Stimulated activated CD4-positive, alpha-beta T cell treated with anti-CD3 and anti-CD28 coated beads, Interleukin-2, amount 100 ng/mL, for 24 hours (primary cell): ENCODE measurements at regions not wholly inside any gene's neighbourhood (a gene's known extent, or its start where the extent isn't known, plus 50 kb on each side); places are given as distances from the start of the nearest gene placed in this dataset.
"Not testable (repeated sequence)": the region's sequence is repeated elsewhere in the genome, so short reads cannot be mapped to it uniquely, and the experiment has no call there.

ENCODE experiments used
- DNase-seq, 2 donors: peaks; one replicate each; pipeline ENCODE4 v3.0.0-alpha.2; 2020

DNA sequence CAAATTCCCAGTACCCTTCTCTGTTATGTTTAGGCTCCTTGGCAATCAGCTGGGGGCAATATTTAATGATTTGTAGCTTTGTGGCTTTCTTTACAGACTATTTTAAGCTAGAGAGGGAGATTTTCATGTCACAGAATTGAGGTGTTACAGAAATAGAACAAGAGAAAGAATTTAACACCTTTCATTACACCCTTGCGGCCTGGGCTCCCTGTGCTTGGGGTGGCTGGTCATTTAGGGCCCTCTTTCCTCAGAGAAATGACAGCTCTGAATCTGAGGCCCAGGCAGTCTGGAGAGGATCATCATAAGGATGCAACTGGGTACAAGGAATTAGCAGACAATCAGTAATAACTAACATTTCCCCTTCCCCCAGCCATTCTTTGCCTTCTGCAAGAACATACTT, 104.5 kb upstream of the INTU start:
- DNase-seq, result no peak

DNA sequence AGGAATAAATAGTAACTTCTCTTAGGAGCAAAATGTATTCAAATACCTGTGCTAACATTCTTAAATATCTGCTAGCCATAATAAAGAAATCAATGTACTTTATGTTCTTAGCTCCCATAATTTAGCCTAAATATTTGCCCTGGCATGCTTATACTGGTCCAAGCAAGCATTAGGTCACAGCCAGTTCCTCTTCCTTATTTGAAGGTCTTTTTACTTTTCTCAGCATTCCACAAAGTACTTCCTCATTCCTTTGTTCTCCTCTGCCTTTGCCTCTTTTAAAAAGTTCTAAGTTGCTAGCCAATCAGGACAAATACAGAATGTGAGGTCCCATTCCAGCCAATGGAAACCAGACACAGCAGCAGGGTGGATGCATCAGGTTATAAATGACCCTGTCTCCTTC, 102.9 kb upstream of the INTU start:
- DNase-seq, result not testable (repeated sequence)

DNA sequence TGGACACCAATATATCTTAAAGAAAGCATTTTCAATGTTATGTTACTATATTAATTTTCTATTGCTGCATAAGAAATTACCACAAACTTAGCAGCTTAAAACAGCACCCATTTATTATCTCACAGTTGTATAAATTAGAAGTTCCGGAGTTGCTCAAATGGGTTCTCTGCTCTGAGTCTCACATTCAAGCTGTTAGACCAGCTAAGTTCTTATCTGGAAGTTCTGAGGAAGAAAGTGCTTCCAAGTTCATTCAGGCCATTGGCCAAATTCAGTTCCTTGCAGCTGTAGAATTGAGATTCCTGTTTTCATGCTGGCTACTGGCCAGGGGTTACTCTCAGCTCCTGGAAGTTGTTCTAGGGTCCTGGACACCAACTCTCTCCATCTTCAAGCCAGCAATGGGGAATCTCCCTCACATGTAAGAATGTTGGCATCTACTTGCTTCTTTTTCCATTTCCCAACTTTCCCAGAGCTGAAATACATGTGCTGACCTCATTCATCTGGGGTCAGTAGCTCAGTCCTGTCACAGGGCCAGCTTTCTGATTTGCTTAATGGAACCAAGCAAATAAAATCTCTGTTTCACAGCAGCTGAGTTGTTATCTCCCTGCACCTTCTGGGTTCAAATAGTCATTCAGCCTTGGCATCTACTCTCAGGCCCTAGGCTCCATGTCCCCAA, 99.6 kb upstream of the INTU start:
- no peak for DNase-seq

DNA sequence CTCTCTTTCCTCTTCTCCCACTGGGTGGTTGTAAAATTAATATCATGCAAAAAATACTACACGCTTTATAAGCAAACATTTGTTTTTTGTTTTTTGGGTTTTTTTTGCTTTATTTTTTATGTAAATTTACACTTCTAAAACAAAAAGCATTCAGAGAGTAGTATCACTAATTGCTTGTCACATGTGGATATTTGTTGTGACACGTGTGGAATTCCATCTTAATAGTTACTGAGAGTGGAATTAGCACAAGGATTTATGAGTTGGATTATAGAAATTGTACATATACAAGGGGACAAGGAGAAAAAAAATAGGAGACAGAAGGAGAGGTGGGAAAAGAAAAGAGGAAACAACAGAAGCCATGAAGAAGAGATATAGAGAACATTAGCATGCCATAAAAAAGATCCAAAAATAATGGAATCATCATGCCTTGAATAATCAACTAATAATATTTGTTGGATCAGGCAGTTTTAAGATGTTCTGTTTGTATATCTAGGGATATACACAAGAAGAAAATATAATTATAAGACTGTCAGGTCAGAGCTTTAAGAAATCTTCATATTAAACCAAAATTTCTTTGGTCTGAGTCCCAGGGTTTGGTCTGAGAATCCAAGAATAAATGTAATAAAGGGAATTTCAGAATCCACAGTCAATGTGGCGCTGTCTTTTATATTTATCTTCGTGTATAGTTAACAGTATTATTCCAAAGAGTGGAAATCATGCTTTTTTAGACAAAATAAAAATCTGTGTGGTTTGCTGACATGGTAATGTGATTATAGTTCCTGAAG, 98.5 kb upstream of the INTU start:
- no peak for DNase-seq

DNA sequence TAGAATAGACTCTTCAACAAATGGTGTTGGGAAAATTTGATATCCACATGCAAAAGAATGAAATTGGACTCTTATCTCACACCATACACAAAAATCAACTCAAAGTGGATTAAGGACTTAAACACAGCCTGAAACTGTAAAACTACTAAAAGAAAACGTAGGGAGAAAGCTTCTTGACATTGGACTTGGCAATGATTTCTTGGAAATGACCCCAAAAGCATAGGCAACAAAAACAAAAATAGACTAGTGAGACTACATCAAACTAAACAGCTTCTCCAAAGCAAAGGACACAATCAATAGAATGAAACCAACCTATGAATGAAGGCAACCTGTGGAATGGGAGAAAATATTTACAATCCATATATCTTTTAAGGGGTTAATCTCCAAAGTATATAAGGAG, 94.7 kb upstream of the INTU start:
- DNase-seq, result no peak

DNA sequence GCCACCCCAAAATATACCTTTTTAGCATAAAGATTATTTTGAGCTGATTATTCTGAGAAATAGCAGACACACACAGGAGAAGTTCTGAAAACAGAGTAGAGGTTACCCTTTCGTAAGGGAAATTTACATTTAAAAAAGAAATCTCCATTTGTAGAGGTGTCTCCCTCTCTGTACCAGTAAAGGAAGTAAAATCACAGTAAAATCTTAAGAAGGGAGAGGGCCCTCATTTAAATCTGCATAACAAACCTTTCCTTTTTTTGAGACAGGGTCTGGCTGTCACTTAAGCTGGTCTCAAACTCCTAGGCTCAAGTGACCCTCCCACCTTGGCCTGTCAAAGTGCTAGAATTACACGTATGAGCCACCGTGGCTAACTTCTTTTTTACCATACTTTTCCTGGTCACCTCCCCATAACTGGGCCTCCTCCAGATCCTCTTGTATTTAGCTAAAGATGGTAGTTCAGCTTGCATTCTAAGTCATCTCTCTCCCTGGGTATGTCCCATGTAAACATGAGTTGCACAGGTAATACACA, 92.2 kb upstream of the INTU start:
- DNase-seq, result no peak

DNA sequence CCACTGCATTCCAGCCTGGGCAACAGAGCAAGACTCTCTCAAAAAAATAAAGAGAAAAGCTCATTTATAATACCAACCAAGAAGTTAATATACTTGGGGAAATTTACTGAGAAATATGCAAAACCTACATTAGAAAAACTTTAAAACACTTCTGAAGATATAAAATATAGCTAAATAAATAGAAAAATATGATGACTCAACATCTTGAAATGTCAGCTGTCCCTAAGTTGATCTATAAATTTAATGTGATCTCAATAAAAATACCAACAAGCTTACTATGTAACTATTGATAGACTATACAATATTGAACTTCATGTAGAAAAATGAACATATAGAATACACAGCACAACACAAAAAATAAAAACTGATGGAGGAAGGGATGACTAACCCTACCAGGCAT, 87.5 kb upstream of the INTU start:
- DNase-seq, result no peak

DNA sequence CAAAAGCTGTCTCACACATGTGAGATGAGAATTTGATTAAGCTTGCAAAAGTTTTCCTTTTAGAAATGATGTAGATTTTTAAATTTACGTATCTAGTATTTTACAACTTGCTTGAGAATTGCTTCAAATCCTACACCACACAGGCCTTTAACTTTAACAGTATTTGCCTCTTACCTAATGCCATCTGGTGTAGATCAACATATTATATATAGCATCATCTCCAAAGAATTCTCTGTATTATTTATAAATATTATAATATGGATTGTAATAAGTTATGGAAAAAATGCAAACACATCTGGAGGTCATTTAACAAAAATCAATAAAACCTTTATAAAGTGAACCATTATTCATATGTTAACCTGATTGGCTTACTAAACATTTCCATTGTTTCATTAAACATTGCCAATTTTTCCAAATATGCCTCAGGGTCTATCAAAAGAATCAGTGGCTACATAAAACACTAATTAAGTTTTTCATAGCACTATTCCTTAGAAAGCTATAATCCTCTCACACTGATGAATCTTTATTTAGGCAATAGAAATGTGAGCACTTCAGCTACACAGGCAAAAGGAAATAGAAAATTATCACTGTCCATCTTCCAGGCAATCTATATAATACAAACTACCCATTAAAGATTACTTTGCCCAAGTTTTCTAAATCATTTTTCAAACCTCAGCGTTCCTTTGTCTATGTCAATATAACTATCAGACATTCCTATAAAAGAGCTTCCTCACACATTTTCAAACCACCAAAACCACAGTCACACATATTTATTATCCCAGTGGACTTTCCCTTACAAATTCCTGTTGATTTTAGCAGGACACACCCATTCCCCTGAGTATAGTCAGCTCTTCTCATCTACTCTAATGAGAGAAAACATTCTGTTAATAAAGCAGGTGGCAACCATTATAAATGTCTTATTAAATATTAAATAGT, 83.5 kb upstream of the INTU start:
- no peak for DNase-seq

DNA sequence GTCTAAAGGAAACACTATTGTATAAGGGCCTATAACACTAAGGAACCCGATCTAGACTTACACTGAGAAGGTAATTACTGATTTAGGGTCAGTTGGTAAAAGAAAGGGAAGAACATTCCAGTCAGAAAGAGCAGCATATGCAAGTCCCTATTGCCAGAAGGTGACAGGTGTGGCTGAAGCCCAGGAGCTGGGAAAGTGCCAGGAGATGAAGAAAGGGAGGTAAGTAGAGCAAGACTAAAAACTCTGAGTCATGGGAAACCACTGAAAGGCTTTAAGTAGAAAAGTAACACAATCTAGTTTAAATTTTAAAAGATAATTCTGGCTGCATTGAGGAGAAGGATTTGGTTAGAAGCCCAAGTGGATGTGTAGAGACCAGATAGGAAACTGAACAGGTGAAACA, 77.7 kb upstream of the INTU start:
- DNase-seq, result no peak

DNA sequence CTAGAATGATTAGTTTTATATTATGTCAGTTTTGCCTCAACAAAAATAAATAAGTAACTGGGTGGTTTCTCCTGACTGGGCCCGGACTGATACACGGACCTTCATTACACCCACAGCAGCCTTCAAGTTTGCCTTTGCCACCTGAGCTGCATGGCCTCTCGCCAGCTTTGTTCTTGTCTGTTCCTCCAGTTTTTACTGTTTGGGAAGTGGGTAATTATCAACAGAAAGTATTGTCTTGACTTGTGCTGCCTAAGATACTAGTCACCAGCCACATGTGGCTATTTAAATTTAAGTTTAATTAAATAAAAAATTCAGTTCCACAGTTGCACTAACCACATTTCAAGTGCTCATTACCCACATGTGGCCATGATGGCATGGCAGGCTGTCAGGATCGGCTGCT, 74.7 kb upstream of the INTU start:
- no peak for DNase-seq

DNA sequence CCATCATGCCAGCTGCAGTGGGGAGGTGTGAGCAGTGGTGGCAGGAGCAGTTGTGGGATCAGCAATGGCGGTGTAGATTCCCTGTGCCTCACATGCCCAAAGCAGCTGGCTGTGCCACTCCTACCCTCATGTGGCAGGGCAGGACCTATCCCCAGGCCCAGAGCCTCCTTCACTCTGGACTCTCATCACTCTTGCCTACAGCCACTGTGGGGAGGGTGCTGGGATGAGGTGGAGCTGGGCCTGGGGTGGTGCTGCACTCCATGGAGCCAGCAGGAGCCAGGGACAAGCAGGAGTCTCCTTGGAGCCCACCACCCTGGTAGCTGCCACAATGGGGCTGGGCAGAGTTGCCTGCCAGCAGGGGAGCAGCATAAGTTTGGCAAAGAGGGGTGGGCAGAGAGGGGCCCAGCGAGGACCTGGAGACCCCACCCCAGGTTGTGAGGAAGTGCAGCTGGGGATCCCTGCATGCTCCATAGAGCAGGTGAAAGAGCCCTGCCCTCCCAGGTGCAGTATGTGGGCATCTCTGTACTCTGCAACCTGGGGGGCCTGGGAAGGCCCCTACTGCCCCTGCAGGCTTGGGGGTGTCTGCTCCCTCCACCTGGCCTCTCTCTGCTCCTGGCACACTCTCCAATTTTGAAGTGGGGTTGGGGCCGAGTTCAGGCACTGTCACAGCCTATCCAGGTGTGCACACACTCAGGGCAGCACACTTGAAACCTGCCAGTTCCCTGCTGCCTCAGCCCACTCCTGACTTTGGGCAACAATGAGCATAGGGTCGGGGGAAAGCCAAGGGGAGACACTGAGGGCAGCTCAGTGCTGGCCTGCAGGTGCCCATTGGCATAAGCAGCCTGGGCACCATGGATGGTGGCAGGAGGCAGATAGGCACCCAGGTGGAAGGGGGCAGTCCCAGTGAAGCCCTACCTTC, 74.0 kb upstream of the INTU start:
- no peak for DNase-seq

DNA sequence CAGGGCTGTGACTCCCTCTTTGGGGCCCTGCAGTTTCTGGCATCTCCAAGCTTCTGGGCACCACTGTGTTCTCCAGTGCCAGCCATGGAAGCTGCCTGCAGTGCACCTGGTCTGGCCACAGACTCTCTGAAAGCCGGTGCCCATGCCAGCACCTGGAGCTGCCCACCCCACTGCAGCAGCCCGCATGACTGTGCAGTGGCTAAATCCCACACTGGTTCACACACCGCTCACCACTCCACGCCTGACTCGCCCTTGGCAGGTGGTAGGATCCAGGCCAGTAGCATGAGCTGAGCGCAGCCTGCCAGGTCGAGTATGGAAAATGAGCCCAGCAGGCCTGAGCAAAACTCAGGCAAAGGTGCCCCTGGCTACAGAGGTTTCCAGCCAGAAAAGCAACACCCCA, 72.8 kb upstream of the INTU start:
- no peak for DNase-seq

DNA sequence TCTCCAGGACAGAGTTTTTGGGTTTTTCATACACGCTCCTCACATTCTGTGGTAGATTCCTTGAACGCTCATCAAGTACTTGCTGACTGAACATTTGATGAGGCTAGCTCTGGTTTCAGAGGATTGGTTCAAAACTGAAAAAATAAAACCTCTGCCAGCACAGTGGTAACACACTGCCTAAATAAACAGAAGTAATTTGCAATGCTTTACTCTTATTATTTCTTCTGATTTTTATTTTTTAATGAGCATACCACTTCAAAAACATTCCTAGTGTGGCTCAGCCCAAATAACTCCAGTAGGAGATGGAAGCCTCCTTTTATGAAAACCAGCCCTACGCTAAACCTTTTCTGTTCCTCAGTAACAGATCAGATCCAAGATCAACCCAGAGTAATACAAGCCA, 72.0 kb upstream of the INTU start:
- DNase-seq, result no peak

DNA sequence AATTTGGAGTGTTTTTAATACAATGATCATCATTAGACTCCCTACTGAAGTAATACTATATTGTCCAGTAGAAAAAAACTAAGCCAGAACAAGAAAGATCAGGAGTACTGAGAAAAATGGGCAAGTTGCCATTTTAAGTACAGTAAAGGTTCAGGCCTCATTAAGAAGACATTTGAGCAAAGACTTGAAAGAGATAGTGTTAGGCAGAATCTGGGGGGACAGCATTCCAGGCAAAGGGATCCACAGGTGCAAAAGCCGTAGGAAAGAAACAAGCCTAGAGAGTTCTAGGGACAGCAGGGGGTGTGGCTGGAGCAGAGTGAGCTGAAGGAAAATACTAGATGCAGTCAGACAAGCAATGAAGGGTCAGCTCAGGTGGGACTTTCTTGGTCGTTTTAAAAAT, 58.1 kb upstream of the INTU start:
- DNase-seq, result no peak

DNA sequence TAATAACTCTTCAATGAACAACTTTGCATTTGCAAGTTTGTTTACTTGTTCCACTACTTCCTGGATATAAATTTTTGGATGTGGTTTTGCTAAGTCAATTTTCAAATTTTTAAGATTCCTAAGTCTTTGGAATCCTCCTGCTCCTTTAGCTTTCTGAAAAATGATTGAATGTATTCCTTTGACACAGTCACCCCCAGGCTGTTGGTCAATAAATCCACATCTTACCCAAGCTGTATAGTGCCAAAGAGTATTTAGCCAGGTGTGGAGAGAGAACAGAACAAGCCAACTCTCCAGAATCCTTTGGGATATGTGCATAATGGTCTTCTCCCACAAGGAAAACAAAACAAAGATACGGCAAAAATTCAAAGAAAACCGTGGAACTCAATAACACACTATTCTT, 56.9 kb upstream of the INTU start:
- DNase-seq, result no peak

DNA sequence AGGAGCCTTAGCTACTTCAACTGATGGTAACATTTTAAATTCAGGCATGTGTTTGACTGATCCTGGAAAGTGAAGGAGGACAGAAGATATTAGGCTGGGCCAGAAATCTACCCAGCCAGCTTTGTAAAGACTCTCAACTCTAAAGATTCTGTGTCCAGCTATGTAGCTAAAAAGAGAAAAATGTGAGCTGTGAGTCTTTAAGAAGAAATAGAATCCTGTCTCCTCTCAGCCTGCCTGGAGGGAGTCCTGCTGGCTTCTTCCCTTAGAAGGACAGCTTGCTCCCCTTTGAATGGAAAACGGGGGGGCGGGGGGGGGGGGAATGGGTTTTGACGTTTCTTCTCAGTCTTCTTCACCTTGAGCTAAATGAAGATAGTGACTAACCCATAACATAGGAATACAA, 54.3 kb upstream of the INTU start:
- DNase-seq, result no peak

DNA sequence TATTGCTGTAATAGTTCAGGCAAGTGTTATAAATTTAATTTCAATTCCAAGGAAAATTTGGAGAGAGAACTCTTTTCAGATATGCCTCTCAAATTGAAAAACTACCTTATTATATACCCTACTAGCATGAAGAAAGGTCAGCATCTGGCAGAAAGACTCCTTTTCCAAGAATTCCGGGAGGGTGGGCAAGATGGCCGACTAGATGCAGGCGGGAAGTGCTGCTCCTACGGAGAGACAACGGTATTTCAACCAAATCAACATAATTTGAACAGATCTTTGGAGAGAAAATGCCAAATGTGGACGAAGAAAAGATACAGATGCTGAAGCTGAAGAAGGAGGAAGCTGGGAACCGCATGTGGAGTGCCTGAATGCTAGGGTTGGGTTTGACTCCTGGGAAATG, 53.8 kb upstream of the INTU start:
- no peak for DNase-seq

DNA sequence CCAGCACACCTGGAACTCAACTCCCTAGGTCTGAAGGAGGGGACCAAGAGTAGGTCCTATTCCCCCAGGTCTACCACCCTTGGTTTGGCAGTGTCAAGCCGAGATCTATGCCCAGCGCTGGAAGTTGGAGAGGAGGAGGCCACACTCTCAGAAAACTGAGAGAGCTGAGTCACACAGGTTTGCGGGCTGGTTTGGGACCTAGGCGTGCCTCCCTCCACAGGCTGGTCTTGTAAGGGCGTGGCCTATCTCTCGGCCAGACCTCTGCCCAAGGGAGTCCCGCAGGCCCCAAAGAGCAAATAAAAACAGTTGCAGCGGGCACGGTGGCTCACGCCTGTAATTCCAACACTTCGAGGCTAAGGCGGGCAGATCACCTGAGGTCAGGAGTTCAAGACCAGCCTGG, 52.9 kb upstream of the INTU start:
- DNase-seq, result no peak

DNA sequence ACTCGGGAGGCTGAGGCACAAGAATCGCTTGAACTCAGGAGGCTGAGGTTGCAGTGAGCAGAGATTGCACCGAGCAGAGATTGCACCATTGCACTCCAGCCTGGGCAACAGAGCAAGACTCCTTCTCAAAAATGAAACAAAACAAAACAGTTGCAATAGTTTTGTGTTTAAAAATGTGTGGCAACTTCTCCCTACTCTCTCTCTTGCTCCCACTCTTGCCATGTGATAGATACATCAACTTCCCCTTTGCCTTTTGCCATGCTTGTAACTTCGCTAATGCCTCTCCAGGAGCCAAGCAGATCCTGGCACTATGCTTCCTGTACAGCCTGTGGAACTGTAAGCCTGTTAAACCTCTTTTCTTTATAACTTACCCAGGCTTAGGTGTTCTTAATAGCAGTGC, 52.5 kb upstream of the INTU start:
- DNase-seq, result no peak

DNA sequence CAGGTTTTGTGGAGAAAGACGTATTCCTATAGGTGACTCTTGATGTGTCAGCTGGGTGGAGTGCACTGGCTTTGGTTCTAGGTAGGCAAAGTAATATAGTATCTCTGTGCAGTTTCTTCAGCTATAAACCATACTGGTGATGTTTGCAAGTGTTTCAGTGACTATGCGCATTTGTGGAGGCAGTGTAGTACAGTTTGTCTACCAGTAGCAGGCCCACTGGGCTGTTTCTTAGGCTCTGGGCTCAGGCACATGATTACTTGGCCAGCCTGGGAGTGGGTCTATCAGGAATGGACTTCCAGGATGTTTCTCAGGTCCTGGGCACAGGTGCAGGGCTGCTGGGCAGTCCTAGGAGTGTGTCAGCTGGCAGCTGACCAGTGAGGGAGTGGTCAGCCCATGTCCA, 51.9 kb upstream of the INTU start:
- DNase-seq, result no peak
